Common myeloid progenitor, CD34-positive (primary cell): ENCODE measurements at regions not wholly inside any gene's neighbourhood (a gene's known extent, or its start where the extent isn't known, plus 50 kb on each side); places are given as distances from the start of the nearest gene placed in this dataset.
"Not testable (repeated sequence)": the region's sequence is repeated elsewhere in the genome, so short reads cannot be mapped to it uniquely, and the experiment has no call there.

Experiments used
- CTCF ChIA-PET: fragments of 350-600 bp; sonication (Branson Sonifier 250); formaldehyde crosslinking; loops from one replicate; lab custom pipeline; 2021; ENCODE audit warnings: antibody characterized with exemption; lab: Charles Lee
- POLR2A ChIA-PET: fragments of 350-600 bp; sonication (Branson Sonifier 250); formaldehyde crosslinking; loops from one replicate; lab custom pipeline; 2021; ENCODE audit warnings: antibody characterized with exemption; lab: Charles Lee
- DNase-seq, 3 donors: peaks; one replicate each; pipeline versions ENCODE4 v3.0.0 to v3.0.0-alpha.2; 2013
- H3K27ac ChIP-seq, 2 experiments: 1 replicate in 1 of 2; 2 replicates in 1 of 2; pipeline ENCODE4 v1.7.0; 2013; ENCODE audit warnings: inconsistent platforms in 2 of 2, low read length in 2 of 2, mild to moderate bottlenecking in 2 of 2, low read depth in 1 of 2, moderate library complexity in 1 of 2; ENCODE audit not compliant: severe bottlenecking in 2 of 2, insufficient read depth in 1 of 2, poor library complexity in 1 of 2
- H3K27me3 ChIP-seq, 5 experiments: replicated peaks in 2 of 5; 1 replicate in 3 of 5; 2 replicates in 2 of 5; pipeline versions ENCODE4 v1.6.1 to v1.7.0; 2013; ENCODE audit warnings: low read length in 4 of 5, mild to moderate bottlenecking in 2 of 5, moderate library complexity in 2 of 5, inconsistent platforms in 1 of 5; ENCODE audit not compliant: insufficient read depth in 5 of 5, control insufficient read depth in 4 of 5
- H3K36me3 ChIP-seq, 4 experiments: 1 replicate in 2 of 4; 2 replicates in 2 of 4; pipeline versions ENCODE4 v1.6.1 to v1.7.0; 2013; ENCODE audit warnings: low read length in 3 of 4, control low read depth in 1 of 4, mild to moderate bottlenecking in 1 of 4; ENCODE audit not compliant: control insufficient read depth in 4 of 4, insufficient read depth in 4 of 4
- H3K4me1 ChIP-seq, 4 experiments: 1 replicate in 3 of 4; 2 replicates in 1 of 4; pipeline versions ENCODE4 v1.6.1 to v1.7.1; 2013; ENCODE audit warnings: low read length in 3 of 4, mild to moderate bottlenecking in 3 of 4, control low read depth in 1 of 4, inconsistent platforms in 1 of 4, moderate library complexity in 1 of 4; ENCODE audit not compliant: control insufficient read depth in 4 of 4, insufficient read depth in 4 of 4; ENCODE audit errors: control extremely low read depth in 1 of 4
- H3K4me3 ChIP-seq, 7 experiments: 1 replicate in 4 of 7; 2 replicates in 3 of 7; pipeline versions ENCODE4 v1.5.1 to v1.7.0; 2013; ENCODE audit warnings: mild to moderate bottlenecking in 7 of 7, low read length in 6 of 7, moderate library complexity in 6 of 7, inconsistent platforms in 2 of 7, low read depth in 2 of 7, control low read depth in 1 of 7; ENCODE audit not compliant: insufficient read depth in 4 of 7, control insufficient read depth in 1 of 7; ENCODE audit errors: extremely low read depth in 1 of 7
- H3K9me3 ChIP-seq, 5 experiments: 1 replicate in 4 of 5; 2 replicates in 1 of 5; pipeline versions ENCODE4 v1.6.1 to v1.7.1; 2013; ENCODE audit warnings: low read length in 4 of 5, mild to moderate bottlenecking in 2 of 5, inconsistent platforms in 1 of 5, low read depth in 1 of 5, moderate library complexity in 1 of 5; ENCODE audit not compliant: control insufficient read depth in 4 of 5, insufficient read depth in 2 of 5; ENCODE audit errors: control extremely low read depth in 1 of 5
- WGBS: methylation state at CpG from one replicate; pipeline ENCODE4 v1.1.5; 2013; ENCODE audit not compliant: insufficient coverage; 5-methylcytosine and 5-hydroxymethylcytosine counted together

- CTCF ChIA-PET: interaction anchor here (1.0 to 18.5 kb wide), 8 partner anchors 9 to 133 kb away, joined by 3 to 271 read pairs (median 11); partner anchors contain the start of gene LMNB1
- no peak for DNase-seq
- Histone ChIP-seq H3K4me3 (no peak overlapping the region), H3K9me3 (no peaks in the 10 kb centered on the region), H3K27me3 (no peaks in the 10 kb centered on the region), H3K27ac (no peak overlapping the region), H3K36me3 (no peaks in the 10 kb centered on the region), H3K4me1 (peaks cover 0 to 15% (median 2%) of the 10 kb centered on the region in 4 experiments)
- WGBS: 100% methylated on average over 1 of the region's 2 CpGs
- POLR2A ChIA-PET: no interaction called here
Observed at GRCh38 chr5:126677121-126677520, 76.4 kb downstream of the PHAX start.

GRCh38 chr5:126680191-126680817 lies 79.6 kb downstream of the PHAX start:
- Histone ChIP-seq H3K27ac (no peak overlapping the region), H3K36me3 (no peaks in the 10 kb centered on the region), H3K4me1 (peaks cover 0 to 15% (median 2%) of the 10 kb centered on the region in 4 experiments), H3K4me3 (no peak overlapping the region), H3K27me3 (no peaks in the 10 kb centered on the region), H3K9me3 (no peaks in the 10 kb centered on the region)
- WGBS: 80% methylated on average over 1 of the region's 4 CpGs
- DNase-seq: peak in 2 of 3 donors; percentile 10 to 32
- POLR2A ChIA-PET: no interaction called here
- CTCF ChIA-PET: interaction anchor here (9.5 to 18.5 kb wide), 2 partner anchors 98 to 123 kb away, joined by 112 to 271 read pairs; partner anchors contain the start of gene LMNB1

- CTCF ChIA-PET: interaction anchor here (1.3 to 18.5 kb wide), 3 partner anchors 40 to 122 kb away, joined by 3 to 271 read pairs (median 112); partner anchors contain the start of gene LMNB1
- H3K4me3 ChIP-seq, H3K27me3 ChIP-seq, H3K9me3 ChIP-seq, H3K36me3 ChIP-seq, POLR2A ChIA-PET, H3K27ac ChIP-seq, DNase-seq: not testable (repeated sequence)
- H3K4me1 ChIP-seq: peaks cover 0 to 18% (median 3%) of the 10 kb centered on the region in 4 experiments
- 93% methylated on average over 6 of the region's 9 CpGs for WGBS
Observed at GRCh38 chr5:126681314-126681713, 80.6 kb downstream of the PHAX start.

- Histone ChIP-seq H3K9me3 (no peaks in the 10 kb centered on the region), H3K27me3 (no peaks in the 10 kb centered on the region), H3K4me3 (no peak overlapping the region), H3K27ac (no peak overlapping the region), H3K4me1 (peaks cover 2 to 24% (median 8%) of the 10 kb centered on the region in 4 experiments), H3K36me3 (no peaks in the 10 kb centered on the region)
- DNase-seq: no peak
- POLR2A ChIA-PET: no interaction called here
- 100% methylated on average over 3 of the region's 6 CpGs for WGBS
- CTCF ChIA-PET: interaction anchor here (1.3 to 18.5 kb wide), 3 partner anchors 40 to 122 kb away, joined by 3 to 271 read pairs (median 112); partner anchors contain the start of gene LMNB1
Observed at GRCh38 chr5:126681970-126682369, 81.2 kb downstream of the PHAX start.

GRCh38 chr5:126682856-126683255 lies 82.1 kb downstream of the PHAX start:
- 100% methylated on average over 1 of the region's 1 CpG for WGBS
- CTCF ChIA-PET: interaction anchor here (1.0 to 18.5 kb wide), 3 partner anchors 75 to 121 kb away, joined by 3 to 271 read pairs (median 112); partner anchors contain the start of gene LMNB1
- POLR2A ChIA-PET: no interaction called here

GRCh38 chr5:126683912-126684311 lies 83.2 kb downstream of the PHAX start:
- Histone ChIP-seq H3K9me3 (no peaks in the 10 kb centered on the region), H3K36me3 (no peaks in the 10 kb centered on the region), H3K27me3 (no peaks in the 10 kb centered on the region), H3K4me1 (peaks cover 2 to 25% (median 8%) of the 10 kb centered on the region in 4 experiments), H3K27ac (no peak overlapping the region), H3K4me3 (no peak overlapping the region)
- CTCF ChIA-PET: interaction anchor here (1.0 to 18.5 kb wide), 3 partner anchors 74 to 120 kb away, joined by 3 to 271 read pairs (median 112); partner anchors contain the start of gene LMNB1
- no peak for DNase-seq
- 100% methylated on average over 1 of the region's 2 CpGs for WGBS
- POLR2A ChIA-PET: no interaction called here

More at GRCh38 chr5:126682856-126683255, 82.1 kb downstream of the PHAX start:
- Histone ChIP-seq H3K36me3 (no peaks in the 10 kb centered on the region), H3K4me1 (peaks cover 2 to 25% (median 8%) of the 10 kb centered on the region in 4 experiments), H3K4me3 (no peak overlapping the region), H3K27me3 (no peaks in the 10 kb centered on the region), H3K27ac (no peak overlapping the region), H3K9me3 (no peaks in the 10 kb centered on the region)
- DNase-seq: no peak
